ENCODE measurements at regions not wholly inside any gene's neighbourhood (a gene's known extent, or its start where the extent isn't known, plus 50 kb on each side); places are given as distances from the start of the nearest gene placed in this dataset.

GRCh38 chr2:84273406-84273805 is 185.7 kb downstream of the SUCLG1 start:
- Histone ChIP-seq H3K27me3 (ENCODE audit: control insufficient read depth in 1 of 2, insufficient read depth in 2 of 2, low read length in 2 of 2) (no peaks in the 10 kb centered on the region), H3K36me3 (ENCODE audit: control insufficient read depth in 1 of 2, insufficient read depth in 2 of 2, low read length in 2 of 2) (no peaks in the 10 kb centered on the region), H3K27ac (ENCODE audit: low read depth, low read length) (no peak overlapping the region), H3K9me3 (ENCODE audit: control insufficient read depth in 1 of 2, low read length in 2 of 2) (no peaks in the 10 kb centered on the region), H3K4me1 (ENCODE audit: control insufficient read depth in 1 of 2, insufficient read depth in 2 of 2, low read length in 2 of 2) (no peaks in the 10 kb centered on the region), H3K9ac (ENCODE audit: low read depth in 1 of 2, low read length in 2 of 2) (no peak overlapping the region), H3K4me3 (ENCODE audit: low read depth in 1 of 2, low read length in 2 of 2) (no peak overlapping the region)

GRCh38 chr2:84271977-84272376 is 187.1 kb downstream of the SUCLG1 start:
- Histone ChIP-seq H3K36me3 (ENCODE audit: control insufficient read depth in 1 of 2, insufficient read depth in 2 of 2, low read length in 2 of 2) (no peaks in the 10 kb centered on the region), H3K9ac (ENCODE audit: low read depth in 1 of 2, low read length in 2 of 2) (no peak overlapping the region), H3K27ac (ENCODE audit: low read depth, low read length) (no peak overlapping the region), H3K27me3 (ENCODE audit: control insufficient read depth in 1 of 2, insufficient read depth in 2 of 2, low read length in 2 of 2) (no peaks in the 10 kb centered on the region), H3K4me1 (ENCODE audit: control insufficient read depth in 1 of 2, insufficient read depth in 2 of 2, low read length in 2 of 2) (no peaks in the 10 kb centered on the region), H3K9me3 (ENCODE audit: control insufficient read depth in 1 of 2, low read length in 2 of 2) (no peaks in the 10 kb centered on the region), H3K4me3 (ENCODE audit: low read depth in 1 of 2, low read length in 2 of 2) (no peak overlapping the region)

GRCh38 chr2:84257831-84258230 is 201.2 kb downstream of the SUCLG1 start:
- Histone ChIP-seq H3K9ac (ENCODE audit: low read depth in 1 of 2, low read length in 2 of 2) (no peak overlapping the region), H3K27me3 (ENCODE audit: control insufficient read depth in 1 of 2, insufficient read depth in 2 of 2, low read length in 2 of 2) (no peaks in the 10 kb centered on the region), H3K9me3 (ENCODE audit: control insufficient read depth in 1 of 2, low read length in 2 of 2) (no peaks in the 10 kb centered on the region), H3K4me3 (ENCODE audit: low read depth in 1 of 2, low read length in 2 of 2) (no peak overlapping the region), H3K27ac (ENCODE audit: low read depth, low read length) (no peak overlapping the region), H3K36me3 (ENCODE audit: control insufficient read depth in 1 of 2, insufficient read depth in 2 of 2, low read length in 2 of 2) (no peaks in the 10 kb centered on the region), H3K4me1 (ENCODE audit: control insufficient read depth in 1 of 2, insufficient read depth in 2 of 2, low read length in 2 of 2) (no peaks in the 10 kb centered on the region)

- Histone ChIP-seq H3K27ac (ENCODE audit: low read depth, low read length) (no peak overlapping the region), H3K4me1 (ENCODE audit: control insufficient read depth in 1 of 2, insufficient read depth in 2 of 2, low read length in 2 of 2) (no peaks in the 10 kb centered on the region), H3K36me3 (ENCODE audit: control insufficient read depth in 1 of 2, insufficient read depth in 2 of 2, low read length in 2 of 2) (no peaks in the 10 kb centered on the region), H3K27me3 (ENCODE audit: control insufficient read depth in 1 of 2, insufficient read depth in 2 of 2, low read length in 2 of 2) (no peaks in the 10 kb centered on the region), H3K9me3 (ENCODE audit: control insufficient read depth in 1 of 2, low read length in 2 of 2) (no peaks in the 10 kb centered on the region), H3K4me3 (ENCODE audit: low read depth in 1 of 2, low read length in 2 of 2) (no peak overlapping the region), H3K9ac (ENCODE audit: low read depth in 1 of 2, low read length in 2 of 2) (no peak overlapping the region)
These were observed 207.3 kb downstream of the SUCLG1 start for GRCh38 chr2:84251651-84252302.

GRCh38 chr2:84249140-84249539 is 209.9 kb downstream of the SUCLG1 start:
- Histone ChIP-seq H3K4me1 (ENCODE audit: control insufficient read depth in 1 of 2, insufficient read depth in 2 of 2, low read length in 2 of 2) (no peaks in the 10 kb centered on the region), H3K27me3 (ENCODE audit: control insufficient read depth in 1 of 2, insufficient read depth in 2 of 2, low read length in 2 of 2) (no peaks in the 10 kb centered on the region), H3K9me3 (ENCODE audit: control insufficient read depth in 1 of 2, low read length in 2 of 2) (no peaks in the 10 kb centered on the region), H3K4me3 (ENCODE audit: low read depth in 1 of 2, low read length in 2 of 2) (no peak overlapping the region), H3K27ac (ENCODE audit: low read depth, low read length) (no peak overlapping the region), H3K9ac (ENCODE audit: low read depth in 1 of 2, low read length in 2 of 2) (no peak overlapping the region), H3K36me3 (ENCODE audit: control insufficient read depth in 1 of 2, insufficient read depth in 2 of 2, low read length in 2 of 2) (no peaks in the 10 kb centered on the region)

- no peaks in the 10 kb centered on the region for H3K9me3 ChIP-seq (ENCODE audit: control insufficient read depth in 1 of 2, low read length in 2 of 2)
- no peaks in the 10 kb centered on the region for H3K36me3 ChIP-seq (ENCODE audit: control insufficient read depth in 1 of 2, insufficient read depth in 2 of 2, low read length in 2 of 2)
- H3K4me3 ChIP-seq (ENCODE audit: low read depth in 1 of 2, low read length in 2 of 2) = no peak overlapping the region
- no peaks in the 10 kb centered on the region for H3K4me1 ChIP-seq (ENCODE audit: control insufficient read depth in 1 of 2, insufficient read depth in 2 of 2, low read length in 2 of 2)
- H3K27me3 ChIP-seq (ENCODE audit: control insufficient read depth in 1 of 2, insufficient read depth in 2 of 2, low read length in 2 of 2) = no peaks in the 10 kb centered on the region
- H3K27ac ChIP-seq (ENCODE audit: low read depth, low read length) = no peak overlapping the region
- H3K9ac ChIP-seq (ENCODE audit: low read depth in 1 of 2, low read length in 2 of 2) = no peak overlapping the region
These were observed 211.5 kb downstream of the SUCLG1 start for GRCh38 chr2:84247532-84247931.

GRCh38 chr2:84243788-84244733 is 215.0 kb downstream of the SUCLG1 start:
- H3K4me1 ChIP-seq (ENCODE audit: control insufficient read depth in 1 of 2, insufficient read depth in 2 of 2, low read length in 2 of 2) = no peaks in the 10 kb centered on the region
- H3K4me3 ChIP-seq (ENCODE audit: low read depth in 1 of 2, low read length in 2 of 2) = no peak overlapping the region
- no peaks in the 10 kb centered on the region for H3K27me3 ChIP-seq (ENCODE audit: control insufficient read depth in 1 of 2, insufficient read depth in 2 of 2, low read length in 2 of 2)
- no peaks in the 10 kb centered on the region for H3K9me3 ChIP-seq (ENCODE audit: control insufficient read depth in 1 of 2, low read length in 2 of 2)
- H3K27ac ChIP-seq (ENCODE audit: low read depth, low read length) = no peak overlapping the region
- no peaks in the 10 kb centered on the region for H3K36me3 ChIP-seq (ENCODE audit: control insufficient read depth in 1 of 2, insufficient read depth in 2 of 2, low read length in 2 of 2)
- H3K9ac ChIP-seq (ENCODE audit: low read depth in 1 of 2, low read length in 2 of 2) = no peak overlapping the region

- H3K36me3 ChIP-seq (ENCODE audit: control insufficient read depth in 1 of 2, insufficient read depth in 2 of 2, low read length in 2 of 2) = no peaks in the 10 kb centered on the region
- no peak overlapping the region for H3K9ac ChIP-seq (ENCODE audit: low read depth in 1 of 2, low read length in 2 of 2)
- H3K27me3 ChIP-seq (ENCODE audit: control insufficient read depth in 1 of 2, insufficient read depth in 2 of 2, low read length in 2 of 2) = no peaks in the 10 kb centered on the region
- H3K27ac ChIP-seq (ENCODE audit: low read depth, low read length) = no peak overlapping the region
- H3K4me3 ChIP-seq (ENCODE audit: low read depth in 1 of 2, low read length in 2 of 2) = no peak overlapping the region
- H3K4me1 ChIP-seq (ENCODE audit: control insufficient read depth in 1 of 2, insufficient read depth in 2 of 2, low read length in 2 of 2) = no peaks in the 10 kb centered on the region
- no peaks in the 10 kb centered on the region for H3K9me3 ChIP-seq (ENCODE audit: control insufficient read depth in 1 of 2, low read length in 2 of 2)
These were observed 220.2 kb downstream of the SUCLG1 start for GRCh38 chr2:84238907-84239306.

- Histone ChIP-seq H3K36me3 (ENCODE audit: control insufficient read depth in 1 of 2, insufficient read depth in 2 of 2, low read length in 2 of 2) (no peaks in the 10 kb centered on the region), H3K27me3 (ENCODE audit: control insufficient read depth in 1 of 2, insufficient read depth in 2 of 2, low read length in 2 of 2) (no peaks in the 10 kb centered on the region), H3K9ac (ENCODE audit: low read depth in 1 of 2, low read length in 2 of 2) (no peak overlapping the region), H3K4me3 (ENCODE audit: low read depth in 1 of 2, low read length in 2 of 2) (no peak overlapping the region), H3K9me3 (ENCODE audit: control insufficient read depth in 1 of 2, low read length in 2 of 2) (no peaks in the 10 kb centered on the region), H3K4me1 (ENCODE audit: control insufficient read depth in 1 of 2, insufficient read depth in 2 of 2, low read length in 2 of 2) (no peaks in the 10 kb centered on the region), H3K27ac (ENCODE audit: low read depth, low read length) (no peak overlapping the region)
These were observed 222.8 kb downstream of the SUCLG1 start for GRCh38 chr2:84236288-84236687.

- no peaks in the 10 kb centered on the region for H3K27me3 ChIP-seq (ENCODE audit: control insufficient read depth in 1 of 2, insufficient read depth in 2 of 2, low read length in 2 of 2)
- H3K27ac ChIP-seq (ENCODE audit: low read depth, low read length) = no peak overlapping the region
- no peaks in the 10 kb centered on the region for H3K9me3 ChIP-seq (ENCODE audit: control insufficient read depth in 1 of 2, low read length in 2 of 2)
- H3K4me3 ChIP-seq (ENCODE audit: low read depth in 1 of 2, low read length in 2 of 2) = no peak overlapping the region
- no peaks in the 10 kb centered on the region for H3K36me3 ChIP-seq (ENCODE audit: control insufficient read depth in 1 of 2, insufficient read depth in 2 of 2, low read length in 2 of 2)
- no peak overlapping the region for H3K9ac ChIP-seq (ENCODE audit: low read depth in 1 of 2, low read length in 2 of 2)
- H3K4me1 ChIP-seq (ENCODE audit: control insufficient read depth in 1 of 2, insufficient read depth in 2 of 2, low read length in 2 of 2) = no peaks in the 10 kb centered on the region
These were observed 225.0 kb downstream of the SUCLG1 start for GRCh38 chr2:84234103-84234502.

Data from duodenal mucosa (tissue), 2 donors.